MCF 10A (cell line): ENCODE measurements at regions not wholly inside any gene's neighbourhood (a gene's known extent, or its start where the extent isn't known, plus 50 kb on each side); places are given as distances from the start of the nearest gene placed in this dataset.

Experiments
- BruUV-seq: library from RNA; stranded (reverse); fragments of 400-500 nt; replicated peaks from 2 replicates; lab custom pipeline; 2021; lab: Mats Ljungman, UMichigan
- CTCF ChIA-PET: fragments of 300-600 bp; sonication (Branson Sonifier 250); formaldehyde crosslinking; extraction: SDS; loops from one replicate; lab custom pipeline; 2021; ENCODE audit warnings: antibody characterized with exemption, inconsistent platforms; lab: Yijun Ruan, JAX
- POLR2A ChIA-PET: fragments of 300-600, 350-650 bp; sonication (Branson Sonifier 250); formaldehyde crosslinking; extraction: SDS; loops from one replicate; lab custom pipeline; 2020; ENCODE audit warnings: antibody characterized with exemption, inconsistent platforms; lab: Yijun Ruan, JAX
- DNase-seq: peaks from one replicate; pipeline ENCODE4 v3.0.0-alpha.2; 2018; ENCODE audit not compliant: unreplicated experiment
- H3K27ac Mint-ChIP-seq: one replicate; pipeline ENCODE4 v1.8.0; 2022; ENCODE audit warnings: mild to moderate bottlenecking, low read depth, mixed read lengths; ENCODE audit not compliant: unreplicated experiment
- H3K27me3 Mint-ChIP-seq: one replicate; pipeline ENCODE4 v1.8.0; 2022; ENCODE audit warnings: mixed read lengths; ENCODE audit not compliant: insufficient read depth, unreplicated experiment
- H3K36me3 Mint-ChIP-seq: one replicate; pipeline ENCODE4 v1.8.0; 2022; ENCODE audit warnings: mild to moderate bottlenecking, moderate library complexity, mixed read lengths; ENCODE audit not compliant: insufficient read depth, unreplicated experiment
- H3K4me1 Mint-ChIP-seq: one replicate; pipeline ENCODE4 v1.8.0; 2022; ENCODE audit warnings: mixed read lengths; ENCODE audit not compliant: insufficient read depth, unreplicated experiment
- H3K4me3 Mint-ChIP-seq: one replicate; pipeline ENCODE4 v1.8.0; 2022; ENCODE audit warnings: mild to moderate bottlenecking, moderate library complexity, mixed read lengths; ENCODE audit not compliant: unreplicated experiment
- H3K9me3 Mint-ChIP-seq: one replicate; pipeline ENCODE4 v1.8.0; 2022; ENCODE audit warnings: mixed read lengths; ENCODE audit not compliant: unreplicated experiment
- CTCF ChIP-seq: fragments of 200-600 bp; IDR thresholded peaks from one replicate; pipeline ENCODE4 v1.8.0; 2022; ENCODE audit warnings: antibody characterized with exemption, mild to moderate bottlenecking; ENCODE audit not compliant: unreplicated experiment
- intact Hi-C: fragments of 100-400 bp; cut with micrococcal nuclease; formaldehyde crosslinking; loops from 2 replicates; pipeline ENCODE4 v1.14.1; 2022

- intact Hi-C loops = no loop called here
- DNase-seq = no peak
- Mint-ChIP-seq H3K4me1 (no peaks in the 10 kb centered on the region), H3K9me3 (peaks cover 6% of the 10 kb centered on the region), H3K4me3 (no peak overlapping the region), H3K27me3 (no peaks in the 10 kb centered on the region), H3K27ac (no peak overlapping the region), H3K36me3 (no peaks in the 10 kb centered on the region)
- TF ChIP-seq CTCF = no peak
- ChIA-PET POLR2A (interaction anchor here (1.0 kb wide), 1 partner anchor 9 kb away, joined by 3 read pairs; no protein-coding TSS in a partner anchor), CTCF (interaction anchor here (0.7 kb wide), 2 partner anchors 595 to 1949 kb away, joined by 3 read pairs; no protein-coding TSS in a partner anchor)
- BruUV-seq = no TSS peak
Measured at GRCh38 chr10:8481718-8482504, 427.4 kb downstream of the GATA3 start.

GRCh38 chr10:8485032-8485431 is 430.5 kb downstream of the GATA3 start:
- no TSS peak for BruUV-seq
- H3K27ac Mint-ChIP-seq = no peak overlapping the region
- ChIA-PET POLR2A (no interaction called here), CTCF (no interaction called here)
- DNase-seq = no peak
- intact Hi-C loops = no loop called here
- no peak for TF ChIP-seq CTCF
- H3K4me1 Mint-ChIP-seq = peaks cover 9% of the 10 kb centered on the region
- no peaks in the 10 kb centered on the region for H3K9me3 Mint-ChIP-seq
- no peaks in the 10 kb centered on the region for H3K27me3 Mint-ChIP-seq
- H3K4me3 Mint-ChIP-seq = no peak overlapping the region
- no peaks in the 10 kb centered on the region for H3K36me3 Mint-ChIP-seq

- no peak for DNase-seq
- Mint-ChIP-seq H3K27ac (no peak overlapping the region), H3K36me3 (no peaks in the 10 kb centered on the region), H3K9me3 (no peaks in the 10 kb centered on the region), H3K4me1 (peaks cover 9% of the 10 kb centered on the region), H3K27me3 (peaks cover 4% of the 10 kb centered on the region), H3K4me3 (no peak overlapping the region)
- CTCF ChIA-PET = no interaction called here
- POLR2A ChIA-PET = interaction anchor here (0.7 to 0.8 kb wide), 4 partner anchors 29 to 147 kb away, joined by 3 to 4 read pairs (median 3); no protein-coding TSS in a partner anchor
- intact Hi-C loops = no loop called here
- no TSS peak for BruUV-seq
- TF ChIP-seq CTCF = no peak
Measured at GRCh38 chr10:8487346-8487745, 432.9 kb downstream of the GATA3 start.

GRCh38 chr10:8489232-8489631 is 434.7 kb downstream of the GATA3 start:
- peaks cover 23% of the 10 kb centered on the region for H3K27me3 Mint-ChIP-seq
- TF ChIP-seq CTCF = no peak
- H3K4me3 Mint-ChIP-seq = no peak overlapping the region
- BruUV-seq = no TSS peak
- H3K27ac Mint-ChIP-seq = no peak overlapping the region
- intact Hi-C loops = no loop called here
- H3K36me3 Mint-ChIP-seq = no peaks in the 10 kb centered on the region
- no peak for DNase-seq
- CTCF ChIA-PET = no interaction called here
- POLR2A ChIA-PET = no interaction called here
- no peaks in the 10 kb centered on the region for H3K9me3 Mint-ChIP-seq
- H3K4me1 Mint-ChIP-seq = peaks cover 9% of the 10 kb centered on the region
